ENCODE measurements at regions not wholly inside any gene's neighbourhood (a gene's known extent, or its start where the extent isn't known, plus 50 kb on each side); places are given as distances from the start of the nearest gene placed in this dataset.
"Not testable (repeated sequence)": the region's sequence is repeated elsewhere in the genome, so short reads cannot be mapped to it uniquely, and the experiment has no call there.

- DNase-seq (ENCODE audit: low read depth in 2 of 2): no peak
Measured at GRCh38 chr13:50598338-50598737, 245.2 kb downstream of the DLEU7 start.

GRCh38 chr13:50599046-50599445, 244.4 kb downstream of the DLEU7 start:
- DNase-seq (ENCODE audit: low read depth in 2 of 2): no peak

- DNase-seq (ENCODE audit: low read depth in 2 of 2): no peak
Measured at GRCh38 chr13:50599927-50600326, 243.6 kb downstream of the DLEU7 start.

GRCh38 chr13:50608370-50608769, 235.1 kb downstream of the DLEU7 start:
- no peak for DNase-seq (ENCODE audit: low read depth in 2 of 2)

GRCh38 chr13:50609011-50609410, 234.5 kb downstream of the DLEU7 start:
- no peak for DNase-seq (ENCODE audit: low read depth in 2 of 2)

- DNase-seq (ENCODE audit: low read depth in 2 of 2): no peak
Measured at GRCh38 chr13:50610238-50610637, 233.3 kb downstream of the DLEU7 start.

GRCh38 chr13:50611117-50611781, 232.2 kb downstream of the DLEU7 start:
- no peak for DNase-seq (ENCODE audit: low read depth in 2 of 2)

GRCh38 chr13:50612717-50613116, 230.8 kb downstream of the DLEU7 start:
- DNase-seq (ENCODE audit: low read depth in 2 of 2): no peak

- DNase-seq (ENCODE audit: low read depth in 2 of 2): no peak
Measured at GRCh38 chr13:50613356-50613831, 230.1 kb downstream of the DLEU7 start.

GRCh38 chr13:50615234-50615633, 228.3 kb downstream of the DLEU7 start:
- no peak for DNase-seq (ENCODE audit: low read depth in 2 of 2)

- DNase-seq (ENCODE audit: low read depth in 2 of 2): no peak
Measured at GRCh38 chr13:50616101-50616500, 227.4 kb downstream of the DLEU7 start.

- no peak for DNase-seq (ENCODE audit: low read depth in 2 of 2)
Measured at GRCh38 chr13:50617134-50617721, 226.3 kb downstream of the DLEU7 start.

GRCh38 chr13:50618206-50618605, 225.3 kb downstream of the DLEU7 start:
- DNase-seq (ENCODE audit: low read depth in 2 of 2): no peak

GRCh38 chr13:50626101-50626547, 217.4 kb downstream of the DLEU7 start:
- DNase-seq (ENCODE audit: low read depth in 2 of 2): no peak

- no peak for DNase-seq (ENCODE audit: low read depth in 2 of 2)
Measured at GRCh38 chr13:50627111-50627510, 216.4 kb downstream of the DLEU7 start.

- not testable (repeated sequence) for DNase-seq (ENCODE audit: low read depth in 2 of 2)
Measured at GRCh38 chr13:50628512-50628911, 215.0 kb downstream of the DLEU7 start.

- no peak for DNase-seq (ENCODE audit: low read depth in 2 of 2)
Measured at GRCh38 chr13:50629497-50629896, 214.0 kb downstream of the DLEU7 start.

- DNase-seq (ENCODE audit: low read depth in 2 of 2): no peak
Measured at GRCh38 chr13:50629966-50630365, 213.5 kb downstream of the DLEU7 start.

GRCh38 chr13:50631041-50631440, 212.5 kb downstream of the DLEU7 start:
- DNase-seq (ENCODE audit: low read depth in 2 of 2): no peak

- no peak for DNase-seq (ENCODE audit: low read depth in 2 of 2)
Measured at GRCh38 chr13:50634339-50634738, 209.2 kb downstream of the DLEU7 start.

GRCh38 chr13:50635504-50635903, 208.0 kb downstream of the DLEU7 start:
- no peak for DNase-seq (ENCODE audit: low read depth in 2 of 2)

- no peak for DNase-seq (ENCODE audit: low read depth in 2 of 2)
Measured at GRCh38 chr13:50636007-50636704, 207.3 kb downstream of the DLEU7 start.

- DNase-seq (ENCODE audit: low read depth in 2 of 2): no peak
Measured at GRCh38 chr13:50643060-50643459, 200.4 kb downstream of the DLEU7 start.
